Thyroid gland (tissue), 4 donors: ENCODE measurements at regions not wholly inside any gene's neighbourhood (a gene's known extent, or its start where the extent isn't known, plus 50 kb on each side); places are given as distances from the start of the nearest gene placed in this dataset.

ENCODE experiments used
- DNase-seq, 2 donors: peaks; one replicate each; pipeline ENCODE4 v3.0.0-alpha.2; 2019
- H3K27ac ChIP-seq, 3 donors: fragments of 200-600 bp; sonication (generic); 1 replicate in 2 of 3; 2 replicates in 1 of 3; pipeline ENCODE4 v1.5.1; 2016 to 2019; ENCODE audit warnings: mild to moderate bottlenecking in 1 of 3, moderate library complexity in 1 of 3
- H3K27me3 ChIP-seq: fragments of 200-600 bp; sonication (generic); one replicate; pipeline ENCODE4 v1.5.1; 2019
- H3K36me3 ChIP-seq, 2 donors: fragments of 200-600 bp; sonication (generic); one replicate each; pipeline ENCODE4 v1.5.1; 2016 to 2019
- H3K4me1 ChIP-seq, 2 donors: fragments of 200-600 bp; sonication (generic); one replicate each; pipeline ENCODE4 v1.5.1; 2017 to 2019
- H3K4me3 ChIP-seq, 3 donors: fragments of 200-600 bp; sonication (generic); replicated peaks in 1 of 3; 1 replicate in 2 of 3; 2 replicates in 1 of 3; pipeline ENCODE4 v1.5.1; 2016; ENCODE audit warnings: mild to moderate bottlenecking in 1 of 3
- H3K9me3 ChIP-seq: fragments of 200-600 bp; sonication (generic); one replicate; pipeline ENCODE4 v1.5.1; 2017
- POLR2A ChIP-seq, 2 donors: fragments of 450-650 bp; IDR thresholded peaks; one replicate each; pipeline ENCODE4 v1.6.1; 2017; ENCODE audit warnings: antibody characterized with exemption in 2 of 2, mild to moderate bottlenecking in 2 of 2, moderate library complexity in 1 of 2
- WGBS, 2 donors: methylation state at CpG; one replicate each; pipeline ENCODE4 v1.1.5; 2017; 5-methylcytosine and 5-hydroxymethylcytosine counted together
- intact Hi-C: fragments of 100-400 bp; cut with DNase I; formaldehyde crosslinking; loops from one replicate; pipeline ENCODE4 v1.15.1; 2023
- TF ChIP-seq, protein P1 (sequence below), 6 experiments: fragments of 200-600 bp in 3 of 6; fragments of 450-650 bp in 3 of 6; sonication (generic) in 3 of 6; IDR thresholded peaks; one replicate each; pipeline ENCODE4 v1.5.1; 2016 to 2019; ENCODE audit warnings: antibody characterized with exemption in 6 of 6, mild to moderate bottlenecking in 2 of 6, inconsistent platforms in 1 of 6, moderate library complexity in 1 of 6

DNA sequence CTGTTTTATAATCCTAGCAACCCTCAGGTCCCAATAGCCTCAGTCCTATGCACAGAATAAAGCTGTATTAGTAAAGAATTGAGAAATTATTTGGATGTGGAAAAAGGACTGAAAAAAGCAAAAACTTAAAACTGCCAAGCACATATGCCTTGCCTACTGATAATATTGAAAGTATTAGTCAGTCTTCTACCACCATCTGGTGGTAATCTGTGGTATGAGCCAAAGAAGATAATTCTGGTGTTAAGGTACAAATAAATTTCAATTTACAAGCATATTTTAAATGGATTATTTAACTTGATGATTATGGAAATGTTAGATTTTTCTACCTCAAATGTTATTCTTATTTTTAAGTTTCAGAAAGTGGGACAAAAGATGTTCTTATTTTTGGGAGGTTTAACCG is 460.3 kb upstream of the KLHL1 start:
- no peaks in the 10 kb centered on the region for H3K4me1 ChIP-seq
- no peaks in the 10 kb centered on the region for H3K9me3 ChIP-seq
- intact Hi-C loops: no loop called here
- H3K36me3 ChIP-seq: no peaks in the 10 kb centered on the region
- no peak for TF ChIP-seq POLR2A (IDR thresholded peaks at IDR 0.05)
- TF ChIP-seq, protein P1, sequence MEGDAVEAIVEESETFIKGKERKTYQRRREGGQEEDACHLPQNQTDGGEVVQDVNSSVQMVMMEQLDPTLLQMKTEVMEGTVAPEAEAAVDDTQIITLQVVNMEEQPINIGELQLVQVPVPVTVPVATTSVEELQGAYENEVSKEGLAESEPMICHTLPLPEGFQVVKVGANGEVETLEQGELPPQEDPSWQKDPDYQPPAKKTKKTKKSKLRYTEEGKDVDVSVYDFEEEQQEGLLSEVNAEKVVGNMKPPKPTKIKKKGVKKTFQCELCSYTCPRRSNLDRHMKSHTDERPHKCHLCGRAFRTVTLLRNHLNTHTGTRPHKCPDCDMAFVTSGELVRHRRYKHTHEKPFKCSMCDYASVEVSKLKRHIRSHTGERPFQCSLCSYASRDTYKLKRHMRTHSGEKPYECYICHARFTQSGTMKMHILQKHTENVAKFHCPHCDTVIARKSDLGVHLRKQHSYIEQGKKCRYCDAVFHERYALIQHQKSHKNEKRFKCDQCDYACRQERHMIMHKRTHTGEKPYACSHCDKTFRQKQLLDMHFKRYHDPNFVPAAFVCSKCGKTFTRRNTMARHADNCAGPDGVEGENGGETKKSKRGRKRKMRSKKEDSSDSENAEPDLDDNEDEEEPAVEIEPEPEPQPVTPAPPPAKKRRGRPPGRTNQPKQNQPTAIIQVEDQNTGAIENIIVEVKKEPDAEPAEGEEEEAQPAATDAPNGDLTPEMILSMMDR (IDR thresholded peaks at IDR 0.05): peak; percentile 34 to 68 (median 50)
- DNase-seq: no peak
- WGBS, 2 donors: 85 to 89% methylated on average over 1 of the region's 1 CpG
- H3K27ac ChIP-seq: no peak overlapping the region
- H3K4me3 ChIP-seq: no peak overlapping the region
- no peaks in the 10 kb centered on the region for H3K27me3 ChIP-seq

- intact Hi-C loops: no loop called here
- H3K4me3 ChIP-seq: no peak overlapping the region
- H3K27me3 ChIP-seq: no peaks in the 10 kb centered on the region
- TF ChIP-seq, protein P1 (IDR thresholded peaks at IDR 0.05): no peak
- no peak for TF ChIP-seq POLR2A (IDR thresholded peaks at IDR 0.05)
- no peaks in the 10 kb centered on the region for H3K4me1 ChIP-seq
- no peaks in the 10 kb centered on the region for H3K9me3 ChIP-seq
- DNase-seq: no peak
- WGBS, 2 donors: 78 to 86% methylated on average over 2 of the region's 2 CpGs
- no peaks in the 10 kb centered on the region for H3K36me3 ChIP-seq
- no peak overlapping the region for H3K27ac ChIP-seq
These were observed 436.5 kb upstream of the KLHL1 start for GRCh38 chr13:70544706-70545105.

GRCh38 chr13:70541451-70541850 is 433.2 kb upstream of the KLHL1 start:
- Histone ChIP-seq H3K36me3 (no peaks in the 10 kb centered on the region), H3K9me3 (no peaks in the 10 kb centered on the region), H3K4me3 (no peak overlapping the region), H3K27me3 (no peaks in the 10 kb centered on the region), H3K27ac (no peak overlapping the region), H3K4me1 (no peaks in the 10 kb centered on the region)
- TF ChIP-seq POLR2A (IDR thresholded peaks at IDR 0.05): no peak
- TF ChIP-seq, protein P1 (IDR thresholded peaks at IDR 0.05): no peak
- intact Hi-C loops: no loop called here
- no peak for DNase-seq
- WGBS, 2 donors: 84 to 88% methylated on average over 4 of the region's 4 CpGs

DNA sequence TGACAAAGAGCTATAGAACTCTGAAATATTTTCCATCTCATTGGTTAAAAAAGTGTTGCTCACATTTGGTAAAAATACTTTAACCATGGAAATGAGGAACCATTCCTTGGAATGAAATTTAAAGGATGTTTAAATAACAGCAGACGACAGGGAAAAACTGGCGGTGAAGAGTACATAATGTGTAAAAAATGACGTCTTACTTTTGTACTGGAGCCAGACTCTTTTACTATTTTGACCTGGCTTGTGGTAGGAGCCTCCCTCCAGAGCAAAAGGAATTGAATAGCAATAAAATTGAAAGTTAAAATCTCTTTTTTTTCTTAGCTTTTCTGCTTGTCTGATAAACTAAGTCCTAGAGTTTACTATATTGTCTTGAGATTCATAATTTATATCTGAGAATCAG is 426.2 kb upstream of the KLHL1 start:
- no peak for DNase-seq
- Histone ChIP-seq H3K27ac (no peak overlapping the region), H3K27me3 (no peaks in the 10 kb centered on the region), H3K9me3 (no peaks in the 10 kb centered on the region), H3K36me3 (no peaks in the 10 kb centered on the region), H3K4me3 (no peak overlapping the region), H3K4me1 (no peaks in the 10 kb centered on the region)
- TF ChIP-seq, protein P1 (IDR thresholded peaks at IDR 0.05): no peak
- TF ChIP-seq POLR2A (IDR thresholded peaks at IDR 0.05): no peak
- intact Hi-C loops: no loop called here
- 55 to 56% methylated on average over 3 of the region's 3 CpGs for WGBS, 2 donors

DNA sequence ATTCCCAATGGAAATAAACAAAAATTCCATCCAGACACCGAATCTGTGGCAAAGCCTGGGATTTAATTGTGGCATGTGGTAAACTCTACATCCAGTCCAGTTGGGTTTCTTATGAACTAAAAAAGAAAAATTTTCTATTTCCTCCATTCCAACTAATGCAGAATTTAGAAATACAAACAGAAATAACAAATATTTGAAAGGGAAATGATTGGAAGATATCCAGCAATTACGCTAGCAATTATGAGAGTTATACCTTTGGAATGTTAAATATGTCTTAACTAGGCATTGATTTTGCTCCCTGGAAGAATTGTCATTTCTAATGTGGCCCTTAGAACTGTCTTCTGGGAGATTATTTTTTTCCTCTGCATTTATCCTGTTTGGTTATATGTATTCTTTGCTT is 421.4 kb upstream of the KLHL1 start:
- Histone ChIP-seq H3K4me1 (no peaks in the 10 kb centered on the region), H3K4me3 (no peak overlapping the region)
- 70 to 71% methylated on average over 2 of the region's 2 CpGs for WGBS, 2 donors

More for the DNA sequence above, 421.4 kb upstream of the KLHL1 start:
- H3K9me3 ChIP-seq: no peaks in the 10 kb centered on the region
- intact Hi-C loops: no loop called here
- H3K27me3 ChIP-seq: no peaks in the 10 kb centered on the region
- H3K36me3 ChIP-seq: no peaks in the 10 kb centered on the region
- H3K27ac ChIP-seq: no peak overlapping the region
- TF ChIP-seq POLR2A (IDR thresholded peaks at IDR 0.05): no peak
- TF ChIP-seq, protein P1 (IDR thresholded peaks at IDR 0.05): no peak
- DNase-seq: no peak
